ENCODE measurements at regions not wholly inside any gene's neighbourhood (a gene's known extent, or its start where the extent isn't known, plus 50 kb on each side); places are given as distances from the start of the nearest gene placed in this dataset.

DNA sequence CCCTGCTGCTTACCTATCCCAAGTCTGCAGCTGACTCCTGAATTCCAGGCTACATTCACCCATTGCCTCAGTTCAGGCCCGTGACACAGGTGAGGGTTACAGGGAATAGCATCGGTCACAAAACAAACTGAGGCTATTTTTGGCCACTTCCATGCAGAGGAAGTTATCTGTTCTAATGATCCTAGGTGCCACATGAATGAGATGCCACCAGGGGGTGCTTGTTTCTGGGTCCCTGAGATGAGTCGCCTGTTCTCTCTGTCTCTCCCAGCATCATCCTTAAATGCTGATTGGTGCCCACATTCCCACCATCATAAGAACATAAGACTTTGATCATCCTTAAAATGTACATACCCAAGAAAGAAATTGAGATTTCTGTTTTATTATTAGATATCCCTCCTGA, 119.0 kb upstream of the CELF4 start:
- no peaks in the 10 kb centered on the region for H3K36me3 Mint-ChIP-seq (ENCODE audit: insufficient read depth, unreplicated experiment)

GRCh38 chr18:37684183-37684582, 118.6 kb upstream of the CELF4 start:
- Mint-ChIP-seq H3K36me3 (ENCODE audit: insufficient read depth, unreplicated experiment) (no peaks in the 10 kb centered on the region), H3K4me1 (ENCODE audit: low read depth, unreplicated experiment) (no peaks in the 10 kb centered on the region), H3K9me3 (ENCODE audit: unreplicated experiment) (no peaks in the 10 kb centered on the region), H3K4me3 (ENCODE audit: unreplicated experiment) (no peak overlapping the region), H3K27ac (ENCODE audit: unreplicated experiment) (no peak overlapping the region), H3K27me3 (ENCODE audit: insufficient read depth, unreplicated experiment) (peaks cover 7% of the 10 kb centered on the region)
- Histone ChIP-seq H3K4me1 (no peaks in the 10 kb centered on the region), H3K27me3 (replicated peaks; ENCODE audit: control insufficient read depth, insufficient read depth, low read length) (no peaks in the 10 kb centered on the region), H3K4me3 (ENCODE audit: low read depth, low read length) (no peak overlapping the region), H3K36me3 (ENCODE audit: control insufficient read depth, insufficient read depth, low read length) (no peaks in the 10 kb centered on the region), H3K9me3 (no peaks in the 10 kb centered on the region)
- CTCF ChIA-PET: no interaction called here
- POLR2A ChIA-PET: no interaction called here
- BruUV-seq (replicated peaks): no TSS peak
- intact Hi-C loops (cut with micrococcal nuclease; ENCODE audit: unreplicated experiment): no loop called here
- no peak for DNase-seq
- TF ChIP-seq CTCF (IDR thresholded peaks at IDR 0.05; ENCODE audit: insufficient read depth in 1 of 2, low read depth in 1 of 2, low read length in 1 of 2, severe bottlenecking in 1 of 2, unreplicated experiment in 1 of 2): no peak

More for the DNA sequence above, 119.0 kb upstream of the CELF4 start:
- Mint-ChIP-seq H3K27me3 (ENCODE audit: insufficient read depth, unreplicated experiment) (peaks cover 7% of the 10 kb centered on the region), H3K9me3 (ENCODE audit: unreplicated experiment) (no peaks in the 10 kb centered on the region), H3K4me3 (ENCODE audit: unreplicated experiment) (no peak overlapping the region), H3K4me1 (ENCODE audit: low read depth, unreplicated experiment) (no peaks in the 10 kb centered on the region), H3K27ac (ENCODE audit: unreplicated experiment) (no peak overlapping the region)
- no peak for TF ChIP-seq CTCF (IDR thresholded peaks at IDR 0.05; ENCODE audit: insufficient read depth in 1 of 2, low read depth in 1 of 2, low read length in 1 of 2, severe bottlenecking in 1 of 2, unreplicated experiment in 1 of 2)
- intact Hi-C loops (cut with micrococcal nuclease; ENCODE audit: unreplicated experiment): no loop called here
- BruUV-seq (replicated peaks): no TSS peak
- Histone ChIP-seq H3K27me3 (replicated peaks; ENCODE audit: control insufficient read depth, insufficient read depth, low read length) (no peaks in the 10 kb centered on the region), H3K36me3 (ENCODE audit: control insufficient read depth, insufficient read depth, low read length) (no peaks in the 10 kb centered on the region), H3K9me3 (no peaks in the 10 kb centered on the region), H3K4me3 (ENCODE audit: low read depth, low read length) (no peak overlapping the region), H3K4me1 (no peaks in the 10 kb centered on the region)
- CTCF ChIA-PET: no interaction called here
- no peak for DNase-seq
- POLR2A ChIA-PET: no interaction called here

GRCh38 chr18:37680911-37681310, 115.3 kb upstream of the CELF4 start:
- H3K27ac Mint-ChIP-seq (ENCODE audit: unreplicated experiment): no peak overlapping the region
- no peak for TF ChIP-seq CTCF (IDR thresholded peaks at IDR 0.05; ENCODE audit: insufficient read depth in 1 of 2, low read depth in 1 of 2, low read length in 1 of 2, severe bottlenecking in 1 of 2, unreplicated experiment in 1 of 2)
- H3K36me3 Mint-ChIP-seq (ENCODE audit: insufficient read depth, unreplicated experiment): no peaks in the 10 kb centered on the region
- POLR2A ChIA-PET: no interaction called here
- CTCF ChIA-PET: no interaction called here
- H3K4me3 Mint-ChIP-seq (ENCODE audit: unreplicated experiment): no peak overlapping the region
- H3K9me3 Mint-ChIP-seq (ENCODE audit: unreplicated experiment): no peaks in the 10 kb centered on the region
- Histone ChIP-seq H3K4me1 (no peaks in the 10 kb centered on the region), H3K36me3 (ENCODE audit: control insufficient read depth, insufficient read depth, low read length) (no peaks in the 10 kb centered on the region), H3K4me3 (ENCODE audit: low read depth, low read length) (no peak overlapping the region), H3K9me3 (no peaks in the 10 kb centered on the region), H3K27me3 (replicated peaks; ENCODE audit: control insufficient read depth, insufficient read depth, low read length) (no peaks in the 10 kb centered on the region)
- intact Hi-C loops (cut with micrococcal nuclease; ENCODE audit: unreplicated experiment): no loop called here
- H3K4me1 Mint-ChIP-seq (ENCODE audit: low read depth, unreplicated experiment): no peaks in the 10 kb centered on the region
- DNase-seq: no peak
- BruUV-seq (replicated peaks): no TSS peak
- peaks cover 6% of the 10 kb centered on the region for H3K27me3 Mint-ChIP-seq (ENCODE audit: insufficient read depth, unreplicated experiment)

Measured in Caco-2 (cell line).